NCI-H82 treated with DMSO at 0.1 percent for 48 hours (cell line): ENCODE measurements at regions not wholly inside any gene's neighbourhood (a gene's known extent, or its start where the extent isn't known, plus 50 kb on each side); places are given as distances from the start of the nearest gene placed in this dataset.

Source experiments
- DNase-seq: peaks from one replicate; lab custom pipeline; 2025; ENCODE audit not compliant: unreplicated experiment; lab: John Stamatoyannopoulos, UW

DNA sequence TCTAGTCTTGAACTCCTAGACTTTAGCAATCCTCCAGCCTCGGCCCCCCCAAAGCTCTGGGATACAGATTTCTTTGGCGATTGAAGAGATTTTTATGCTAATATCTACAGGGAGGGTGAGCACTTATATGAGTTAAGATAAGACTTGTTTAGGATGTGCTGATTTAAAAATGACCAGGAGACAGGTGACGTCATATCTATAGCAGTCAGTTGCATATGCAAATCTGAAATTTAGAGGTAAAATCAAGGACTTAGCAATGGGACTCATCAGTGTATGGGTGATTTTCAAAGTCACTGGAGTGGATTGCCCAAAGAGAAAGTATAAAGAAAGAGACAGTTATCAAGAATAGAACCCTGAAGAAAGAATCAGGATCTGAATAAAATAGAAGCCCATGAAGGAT, 394.5 kb downstream of the ADGRL2 start:
- DNase-seq: no peak

DNA sequence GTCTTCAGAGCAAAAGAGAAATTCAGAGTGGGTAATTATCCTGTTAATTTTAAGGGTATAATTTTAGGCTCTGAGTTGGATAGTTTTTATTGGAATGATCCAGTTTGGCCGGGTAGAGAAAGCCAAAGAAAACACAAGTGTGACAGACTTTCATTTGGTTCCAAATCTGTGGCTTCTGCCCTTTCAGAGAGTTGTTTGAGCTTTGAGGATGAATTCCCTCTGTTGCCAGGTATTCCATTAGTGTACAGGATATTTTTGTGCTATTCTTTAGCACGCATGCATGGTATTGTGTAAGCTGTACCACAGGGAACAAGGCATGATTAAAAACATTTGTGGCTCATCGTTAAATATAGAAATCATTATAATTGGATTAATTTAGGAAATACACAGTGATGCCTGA, 384.4 kb downstream of the ADGRL2 start:
- DNase-seq: no peak

DNA sequence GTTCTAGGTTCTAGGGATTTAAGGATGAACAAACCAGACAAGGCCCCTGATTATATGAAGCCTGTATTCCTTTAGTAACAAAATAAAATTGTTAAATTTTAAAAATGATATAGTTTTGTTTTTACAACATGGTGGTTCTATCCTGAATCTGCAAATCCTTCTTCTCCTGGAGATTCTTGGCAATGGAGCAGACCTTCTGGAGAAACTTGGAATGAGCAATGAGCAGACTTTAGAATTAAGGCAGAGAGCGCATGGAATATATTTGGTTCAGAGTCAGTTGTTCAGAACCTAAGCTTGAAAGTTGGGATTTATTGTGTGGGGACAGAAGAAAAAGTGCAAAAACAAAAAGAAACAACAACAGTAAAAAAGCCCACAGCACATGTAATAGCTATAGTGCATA, 381.1 kb downstream of the ADGRL2 start:
- DNase-seq: no peak

DNA sequence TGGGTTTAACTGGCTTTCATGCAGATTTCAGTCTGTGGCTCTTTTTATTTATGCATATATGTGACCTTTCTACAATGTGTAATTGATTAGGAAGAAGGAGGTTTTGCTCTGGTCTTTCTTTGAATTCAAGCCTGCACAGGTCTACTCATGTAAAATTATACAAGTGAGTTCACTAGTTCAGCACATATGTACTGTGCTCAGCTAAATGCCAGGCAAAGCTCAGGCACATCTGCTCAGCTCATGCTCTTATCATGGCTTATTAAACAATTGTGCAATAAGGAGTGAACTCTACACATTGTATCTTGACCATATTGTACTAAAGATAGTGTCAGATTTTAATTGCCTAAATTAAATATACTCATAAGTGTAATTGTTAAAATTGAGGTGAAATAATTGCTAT, 378.4 kb downstream of the ADGRL2 start:
- no peak for DNase-seq

DNA sequence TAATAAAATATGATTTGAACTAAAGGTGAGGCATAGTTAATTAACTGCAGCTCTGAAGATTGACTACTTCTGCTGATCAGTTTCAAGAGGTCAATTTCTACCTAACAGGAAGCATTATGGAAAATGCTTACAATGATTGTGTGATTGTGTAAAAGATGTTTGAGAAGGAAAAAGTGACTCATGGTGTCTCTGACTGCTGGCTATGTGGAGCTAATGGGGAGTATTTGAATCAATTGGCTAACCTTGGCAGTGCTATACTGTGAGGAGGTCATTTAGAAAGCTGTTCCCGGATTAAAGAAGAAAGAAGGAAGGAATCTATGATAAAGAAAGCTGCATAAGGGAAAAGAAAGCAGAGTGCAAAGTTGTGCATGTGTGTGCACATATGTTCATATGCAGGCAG, 376.5 kb downstream of the ADGRL2 start:
- DNase-seq: no peak

DNA sequence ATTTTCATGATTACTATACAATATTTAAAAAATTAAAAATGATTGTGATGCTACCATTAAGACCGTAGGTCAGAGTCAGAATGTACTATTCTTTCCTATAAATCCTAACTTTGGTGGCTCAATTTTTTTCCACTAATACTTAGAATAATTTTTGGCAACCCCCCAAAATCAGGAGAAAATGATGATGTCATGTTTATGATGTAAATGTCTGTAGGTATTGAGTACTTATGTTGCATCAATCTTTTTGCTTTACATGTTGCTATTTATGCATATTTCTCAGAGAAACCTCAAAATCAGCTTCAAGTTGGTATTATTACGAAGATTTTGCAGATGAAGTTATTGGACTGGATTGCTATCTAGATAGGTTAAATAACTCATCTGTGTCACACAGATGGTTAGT, 371.2 kb downstream of the ADGRL2 start:
- no peak for DNase-seq

DNA sequence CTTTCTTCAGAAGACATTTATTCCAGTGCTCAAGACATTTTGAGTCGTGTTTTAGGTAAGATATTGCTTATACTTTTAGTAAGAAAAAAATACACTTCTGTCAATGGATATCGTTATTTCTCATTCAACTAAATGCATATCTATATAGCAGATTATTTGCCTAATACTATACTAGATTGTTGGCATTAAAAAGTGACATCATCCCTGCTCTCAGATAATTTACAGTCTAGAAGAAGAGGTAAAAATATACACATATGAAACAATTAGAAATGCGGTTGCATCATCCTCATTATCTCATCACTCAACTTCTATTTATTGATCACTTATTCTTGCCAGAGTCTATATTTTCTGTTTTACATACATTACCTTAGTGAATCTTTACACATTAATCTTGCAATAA, 367.7 kb downstream of the ADGRL2 start:
- no peak for DNase-seq

DNA sequence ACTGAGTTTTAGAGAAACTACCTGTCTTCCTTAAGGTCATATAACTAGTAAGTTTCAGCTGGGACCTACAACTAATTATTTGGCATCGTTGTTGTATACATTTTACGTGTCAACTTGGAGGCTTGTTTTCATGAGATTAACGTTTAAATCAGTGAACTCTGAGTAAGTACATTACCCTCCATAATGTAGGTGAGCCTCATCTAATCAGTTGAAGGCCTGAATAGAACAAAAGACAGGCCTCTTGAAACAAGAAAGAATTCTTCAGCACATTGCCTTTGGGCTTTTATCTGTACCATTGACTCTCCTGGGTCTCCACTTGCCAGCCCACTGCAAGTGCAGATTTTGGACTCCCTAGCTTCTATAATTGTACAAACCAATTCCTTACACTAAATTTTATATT, 364.6 kb downstream of the ADGRL2 start:
- no peak for DNase-seq

DNA sequence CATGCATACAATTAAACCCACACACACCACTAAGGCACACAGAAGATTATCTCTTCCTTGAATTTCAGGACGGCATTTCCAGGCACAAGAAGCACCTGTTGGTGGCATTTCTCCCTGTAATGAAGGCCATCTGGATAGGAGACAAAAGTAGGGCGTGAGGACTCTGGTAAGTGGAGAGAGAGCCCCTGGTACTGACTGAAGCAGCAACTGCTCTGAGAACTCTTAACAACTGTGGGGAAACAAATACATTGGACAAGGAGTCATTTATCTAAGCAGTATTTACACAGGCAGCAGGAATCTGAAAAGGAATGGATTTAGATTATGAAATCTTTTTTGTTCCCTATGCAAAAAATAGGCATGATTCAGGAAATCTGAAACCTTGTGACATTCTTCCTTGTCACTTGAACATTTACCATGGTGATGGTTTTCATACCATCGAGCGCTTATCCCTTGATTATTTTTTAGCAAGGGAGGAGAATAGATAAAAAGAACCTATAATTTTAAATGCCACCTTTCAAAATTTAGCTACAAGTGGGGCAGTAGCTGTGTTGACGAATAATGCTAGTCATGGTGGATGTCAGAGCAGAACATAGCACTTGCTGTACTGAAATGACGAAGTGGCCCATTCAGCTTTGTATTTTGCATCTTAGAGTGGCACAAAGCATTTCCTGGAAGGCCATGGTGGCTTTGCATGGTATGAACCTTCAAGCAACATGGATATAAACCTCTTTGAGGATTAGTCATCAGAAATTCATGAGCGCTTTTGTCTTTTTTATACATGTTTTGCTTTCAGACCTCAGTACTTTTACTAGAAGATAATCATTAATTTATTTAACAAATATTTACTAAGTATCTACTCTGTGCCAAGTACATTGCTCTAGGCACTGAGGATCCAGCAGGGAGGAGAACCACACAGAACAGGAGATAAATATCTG, 362.0 kb downstream of the ADGRL2 start:
- no peak for DNase-seq

DNA sequence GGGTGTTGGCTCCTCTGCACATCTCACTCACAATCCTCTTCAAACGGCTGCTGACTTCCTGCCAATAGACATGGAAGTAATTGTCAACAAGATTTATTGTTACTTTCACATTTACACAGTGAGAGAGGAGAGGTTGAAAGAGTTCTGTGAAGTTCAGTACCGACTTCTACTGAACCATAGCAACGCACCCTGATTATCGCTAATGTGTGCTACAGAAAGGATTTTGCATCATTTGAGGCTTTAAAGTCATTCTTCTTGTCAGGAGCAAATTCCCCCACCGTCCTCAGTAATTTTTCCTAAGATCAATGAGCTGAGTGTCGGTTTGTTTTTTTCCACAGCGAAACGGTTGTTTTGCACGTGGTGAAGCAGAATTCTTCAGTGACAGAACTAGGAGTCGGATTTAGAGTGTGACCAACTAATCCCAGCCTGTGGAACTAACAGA, 361.0 kb downstream of the ADGRL2 start:
- DNase-seq: no peak

DNA sequence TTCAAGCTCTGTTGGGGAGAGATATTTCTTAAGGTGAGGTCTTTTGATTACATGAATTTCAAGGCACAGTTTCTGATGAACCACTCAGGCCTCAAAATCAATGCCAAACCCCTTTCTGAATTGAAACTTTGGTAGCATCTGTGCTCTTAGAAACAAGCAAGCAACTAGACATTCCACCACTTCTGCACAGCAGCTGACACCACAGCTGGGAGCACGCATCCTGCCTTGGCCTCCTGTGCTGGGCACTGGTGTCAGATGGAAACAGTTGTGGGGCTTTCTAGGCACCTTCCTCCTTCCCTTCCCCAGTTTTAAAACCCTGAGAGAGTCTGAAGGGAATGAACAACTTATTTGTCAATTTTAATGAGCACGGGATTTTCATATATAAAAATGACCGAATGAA, 360.2 kb downstream of the ADGRL2 start:
- DNase-seq: no peak

DNA sequence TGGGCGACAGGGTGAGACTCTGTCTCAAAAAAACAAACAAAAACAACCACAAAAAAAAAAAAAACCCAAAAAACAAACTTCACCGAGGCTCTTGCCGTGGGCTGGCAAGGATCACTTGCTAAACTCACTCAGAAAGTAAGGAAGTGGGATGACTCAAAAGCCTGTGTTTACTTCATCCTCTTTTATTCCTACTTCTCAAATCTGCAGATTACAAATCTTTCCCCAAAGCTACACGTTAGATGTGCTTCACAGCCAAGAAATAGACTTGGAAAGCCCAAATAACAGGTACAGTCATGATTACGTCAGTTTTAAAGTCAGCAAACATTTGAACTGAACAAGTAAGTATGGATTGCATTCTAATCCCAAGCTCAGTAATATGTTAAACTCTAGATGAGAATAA, 359.3 kb downstream of the ADGRL2 start:
- no peak for DNase-seq

DNA sequence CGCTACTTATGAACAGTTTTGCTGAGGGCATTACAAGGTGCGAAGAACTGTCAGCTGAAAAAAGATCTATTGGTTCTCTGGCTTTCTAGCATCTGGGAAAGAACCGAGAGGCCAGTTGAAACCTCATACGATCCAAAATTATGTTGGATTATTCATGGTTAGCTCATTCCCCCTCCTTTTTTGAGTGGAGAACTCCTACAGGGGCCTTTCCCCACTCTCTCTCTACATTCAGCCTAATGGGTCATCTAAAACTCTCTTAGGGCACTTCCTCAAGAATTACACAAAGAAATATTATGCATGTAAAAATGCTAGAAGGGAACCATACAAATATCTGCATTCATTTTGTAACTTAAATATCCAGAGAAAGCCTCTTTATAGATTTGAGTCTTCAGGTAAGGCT, 358.2 kb downstream of the ADGRL2 start:
- no peak for DNase-seq

DNA sequence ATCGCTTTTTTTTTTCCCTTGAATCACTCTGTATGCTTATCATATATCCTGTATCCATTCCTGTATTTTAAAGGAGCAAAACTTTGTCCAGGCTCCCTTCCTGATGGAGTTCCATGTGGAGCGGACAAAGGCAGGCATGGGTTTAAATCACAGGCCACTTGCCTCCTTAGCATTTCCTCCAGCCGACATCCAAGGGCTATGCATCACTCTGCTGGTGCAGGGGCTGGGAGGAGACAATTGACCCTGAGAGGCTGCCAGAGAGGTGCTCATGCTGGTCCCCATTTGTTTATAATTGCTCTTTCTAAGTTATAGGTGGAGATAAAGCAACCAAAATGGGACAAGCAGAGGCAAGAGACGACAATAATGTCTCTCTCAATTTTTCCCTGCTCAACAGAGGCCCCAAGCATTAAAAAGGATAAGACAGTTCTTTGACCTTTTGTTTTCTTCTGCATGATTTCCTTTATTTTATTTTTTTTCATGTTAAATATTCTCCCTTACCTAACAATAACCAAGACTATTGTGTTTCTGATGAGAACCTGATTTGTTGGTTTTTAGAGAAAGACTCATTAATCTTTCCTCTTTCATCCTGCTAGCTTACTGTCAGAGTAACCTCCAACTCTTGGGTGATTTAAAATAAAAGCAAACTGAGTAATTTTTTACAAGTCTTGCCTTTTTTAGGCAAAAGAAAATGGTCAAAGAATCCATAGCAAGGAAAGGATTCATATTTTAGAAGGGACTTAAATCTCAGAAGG, 353.7 kb downstream of the ADGRL2 start:
- DNase-seq: no peak

DNA sequence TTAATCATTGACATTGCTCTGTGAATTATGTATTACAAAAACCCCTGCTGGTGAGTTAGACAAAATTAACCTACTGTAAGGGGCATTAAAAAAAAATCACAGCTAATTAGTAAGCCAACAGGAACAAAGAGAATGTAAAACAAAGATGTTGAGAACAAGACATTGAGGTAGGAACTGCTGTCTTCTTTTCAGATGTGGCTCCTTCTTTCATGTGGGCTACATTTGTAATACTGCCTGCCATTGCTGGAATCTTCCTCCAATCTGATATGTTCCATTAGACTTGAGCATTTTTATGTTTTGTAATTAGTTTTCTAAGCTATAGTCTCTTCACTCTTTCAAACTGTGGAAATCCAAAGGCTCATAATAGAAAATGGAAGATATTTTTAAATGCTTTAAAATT, 353.0 kb downstream of the ADGRL2 start:
- no peak for DNase-seq

DNA sequence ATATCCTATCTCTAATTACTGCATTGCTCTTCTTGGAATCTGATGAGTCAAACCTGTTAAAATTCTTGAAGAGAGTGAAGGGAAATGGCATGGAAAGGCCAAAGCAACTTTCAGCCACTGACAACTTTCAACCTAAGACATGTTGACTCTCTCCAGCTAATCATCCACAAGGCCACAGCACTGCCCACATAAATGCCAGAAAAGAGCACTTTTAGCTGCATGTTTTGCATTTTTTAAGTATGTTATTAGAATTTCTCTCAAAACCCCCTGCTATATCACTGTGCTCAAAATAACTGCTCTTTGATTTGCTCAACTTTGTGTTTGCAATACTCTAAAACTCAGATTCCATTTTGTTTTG, 352.5 kb downstream of the ADGRL2 start:
- DNase-seq: no peak

DNA sequence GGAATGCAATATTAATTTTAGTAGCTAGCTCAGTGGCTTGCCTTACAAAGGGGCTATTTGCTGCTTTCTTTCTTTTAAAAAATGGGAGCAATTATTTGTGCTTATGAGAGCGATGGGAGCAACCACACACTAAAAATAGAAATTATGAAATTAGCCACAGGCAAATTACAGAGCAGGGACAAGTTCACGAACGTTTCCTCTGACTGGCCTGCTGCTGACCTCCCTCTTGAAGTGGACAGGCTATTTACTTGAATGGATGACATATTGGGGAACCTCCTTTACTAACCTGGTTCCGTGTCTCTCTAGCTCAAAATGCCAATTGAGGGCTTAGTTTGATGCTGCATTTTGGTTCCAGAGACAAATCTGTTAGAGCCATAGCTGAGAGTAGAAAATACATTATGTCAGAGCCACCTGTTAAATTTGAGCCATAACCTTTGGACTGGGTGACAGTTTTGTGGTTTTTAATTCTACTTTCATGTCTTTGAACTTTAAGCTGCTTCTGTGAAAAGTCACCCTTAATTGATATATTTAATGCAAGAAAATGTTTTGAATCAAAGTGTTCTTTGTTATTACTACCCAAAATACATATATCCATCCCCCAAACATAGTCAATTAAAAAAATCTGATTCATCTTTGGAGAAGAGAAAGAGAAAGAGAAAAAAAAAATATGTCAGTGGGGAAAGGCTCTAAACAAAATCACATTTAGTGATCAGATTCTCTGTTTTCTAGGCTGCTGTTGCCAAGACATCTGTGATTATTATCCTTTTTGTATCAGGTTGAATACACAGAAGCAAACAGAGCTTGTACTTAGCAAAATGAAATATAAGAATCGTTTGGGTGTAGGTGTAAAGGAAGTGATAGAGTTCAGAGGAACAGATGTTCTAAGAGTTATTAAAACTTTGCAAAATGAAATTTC, 351.9 kb downstream of the ADGRL2 start:
- DNase-seq: no peak

DNA sequence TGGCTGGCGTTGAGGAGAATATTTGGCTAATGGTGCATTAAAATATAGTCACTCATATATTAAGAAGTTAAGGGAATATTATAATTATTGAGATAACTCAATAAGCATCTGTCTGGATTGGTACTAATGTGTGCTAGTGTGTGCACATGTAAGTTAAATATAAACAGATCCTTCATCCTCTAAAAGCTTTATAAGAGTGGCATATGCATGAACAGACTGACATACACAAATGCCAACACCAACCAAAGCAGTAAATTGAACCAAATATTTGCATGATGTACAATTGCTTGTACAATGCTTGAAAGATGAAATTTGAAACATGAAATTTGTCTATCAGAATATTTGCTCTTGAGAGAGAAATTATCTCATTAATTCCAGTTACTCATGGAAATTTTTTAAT, 344.9 kb downstream of the ADGRL2 start:
- no peak for DNase-seq

DNA sequence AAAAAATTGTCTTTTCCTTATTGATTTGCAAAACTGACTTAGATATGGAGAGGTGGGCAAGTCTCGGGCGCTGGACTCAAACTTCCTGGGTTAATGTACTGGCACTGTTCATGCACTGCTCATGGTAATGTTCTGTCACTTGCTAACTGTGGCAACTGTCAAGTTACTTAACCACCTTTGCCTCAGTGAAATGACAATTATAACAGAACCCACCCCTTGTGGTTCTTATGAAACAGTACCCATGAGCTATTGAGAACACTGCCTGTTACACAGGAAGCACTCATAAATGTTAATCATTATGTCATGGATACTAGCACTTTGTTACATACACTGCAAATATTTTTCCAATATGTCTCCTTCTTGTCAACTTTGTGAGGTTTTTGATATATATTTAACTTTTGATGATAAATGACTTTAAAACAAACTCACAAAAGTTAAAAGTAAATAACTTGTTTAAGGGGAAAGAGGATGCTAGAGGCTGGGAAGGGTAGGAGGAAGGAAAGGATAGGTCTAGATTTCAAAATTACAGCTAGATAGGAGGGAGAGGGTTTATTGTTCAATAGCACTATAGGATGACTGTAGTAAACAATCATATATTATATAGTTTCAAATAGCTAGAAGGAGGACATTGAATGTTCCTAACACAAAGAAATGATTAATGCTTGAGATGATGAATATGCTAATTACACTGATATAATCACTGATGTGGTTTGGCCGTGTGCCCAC, 342.5 kb downstream of the ADGRL2 start:
- no peak for DNase-seq

DNA sequence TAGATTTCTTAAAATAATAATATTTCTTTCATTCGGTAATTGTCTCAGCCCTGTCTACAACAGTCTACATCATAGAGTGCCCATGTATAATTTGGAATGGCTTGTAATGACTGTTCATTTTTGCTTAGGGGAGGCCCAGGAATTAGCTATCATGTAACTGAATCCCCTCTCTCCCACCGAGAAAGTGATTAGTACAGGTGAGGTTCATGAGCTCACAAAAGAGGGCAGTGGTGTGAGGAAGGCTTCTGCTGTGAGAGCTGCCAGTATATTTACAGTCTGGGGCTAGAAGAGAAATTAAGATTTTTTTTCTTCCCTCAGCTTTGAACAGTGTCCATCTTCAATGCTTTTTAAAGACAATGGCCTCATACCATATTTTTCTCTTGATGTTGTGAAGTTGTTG, 340.7 kb downstream of the ADGRL2 start:
- no peak for DNase-seq
